Activated CD4-positive, alpha-beta T cell treated with anti-CD3 and anti-CD28 coated beads, Interleukin-2, amount 10 ng/mL, durations not matched to agents 7 days and 5 days (primary cell): ENCODE measurements at regions not wholly inside any gene's neighbourhood (a gene's known extent, or its start where the extent isn't known, plus 50 kb on each side); places are given as distances from the start of the nearest gene placed in this dataset.

ENCODE experiments used
- CTCF ChIA-PET: fragments of 350-600 bp; sonication (Branson Sonifier 250); formaldehyde crosslinking; loops from one replicate; lab custom pipeline; 2021; ENCODE audit warnings: antibody characterized with exemption; lab: Charles Lee
- POLR2A ChIA-PET: fragments of 350-600 bp; sonication (Branson Sonifier 250); formaldehyde crosslinking; loops from one replicate; lab custom pipeline; 2021; ENCODE audit warnings: antibody characterized with exemption; lab: Charles Lee
- DNase-seq: peaks from one replicate; pipeline ENCODE4 v3.0.0-alpha.2; 2020
- H3K27ac Mint-ChIP-seq: one replicate; pipeline ENCODE4 v1.8.0; 2021; ENCODE audit warnings: mild to moderate bottlenecking, moderate library complexity, mixed read lengths
- H3K27me3 Mint-ChIP-seq: one replicate; pipeline ENCODE4 v1.8.0; 2021; ENCODE audit warnings: mixed read lengths
- H3K36me3 Mint-ChIP-seq: one replicate; pipeline ENCODE4 v1.8.0; 2021; ENCODE audit warnings: low read depth, mixed read lengths
- H3K4me1 Mint-ChIP-seq: one replicate; pipeline ENCODE4 v1.8.0; 2021; ENCODE audit warnings: mixed read lengths
- H3K4me3 Mint-ChIP-seq: one replicate; pipeline ENCODE4 v1.8.0; 2021; ENCODE audit warnings: mild to moderate bottlenecking, moderate library complexity, mixed read lengths
- H3K9me3 Mint-ChIP-seq: one replicate; pipeline ENCODE4 v1.8.0; 2021; ENCODE audit warnings: mixed read lengths

DNA sequence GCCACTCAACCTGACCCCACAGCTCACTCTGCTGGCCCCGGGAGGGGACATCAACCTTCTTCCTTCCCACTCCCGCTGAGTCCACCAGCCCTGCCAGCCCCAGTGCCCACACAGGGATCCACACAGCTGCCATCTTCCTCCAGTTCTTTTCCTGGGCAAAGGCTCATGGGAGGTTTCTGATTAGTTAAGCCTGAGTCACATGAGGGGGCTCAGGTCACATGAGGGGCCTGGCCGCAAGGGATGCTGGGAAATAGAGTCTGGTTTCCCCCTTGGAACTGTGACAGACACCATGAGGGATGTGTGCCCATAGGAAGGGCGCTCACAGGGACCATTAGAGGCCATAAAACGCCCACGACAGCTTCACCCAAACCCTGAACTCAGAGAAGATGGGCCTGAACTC, 228.7 kb upstream of the SFSWAP start:
- no peaks in the 10 kb centered on the region for H3K4me1 Mint-ChIP-seq
- ChIA-PET POLR2A (no interaction called here), CTCF (no interaction called here)
- no peak for DNase-seq
- H3K27me3 Mint-ChIP-seq: no peaks in the 10 kb centered on the region
- H3K36me3 Mint-ChIP-seq: no peaks in the 10 kb centered on the region
- no peak overlapping the region for H3K4me3 Mint-ChIP-seq
- H3K9me3 Mint-ChIP-seq: no peaks in the 10 kb centered on the region
- H3K27ac Mint-ChIP-seq: no peak overlapping the region

DNA sequence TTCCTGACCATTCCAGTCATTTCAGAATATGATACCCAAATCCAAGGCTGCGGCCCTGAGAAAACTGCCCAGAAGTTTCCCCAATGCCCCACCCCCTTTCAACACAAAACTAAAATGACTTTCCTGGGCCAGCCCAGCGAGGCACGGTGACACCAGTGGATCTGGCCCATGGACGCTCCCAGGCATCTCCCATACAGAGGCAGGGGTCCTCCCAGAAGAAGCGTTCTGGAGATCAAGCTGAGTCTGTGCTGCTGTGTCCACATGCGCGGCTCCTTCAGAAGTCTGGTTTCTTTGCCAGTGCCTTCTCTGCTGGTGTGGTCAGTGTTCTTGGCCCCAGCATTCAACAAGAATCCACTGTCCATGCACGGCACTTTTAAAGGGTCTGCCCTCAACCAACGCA, 228.2 kb upstream of the SFSWAP start:
- Mint-ChIP-seq H3K27ac (no peak overlapping the region), H3K4me3 (no peak overlapping the region), H3K9me3 (no peaks in the 10 kb centered on the region), H3K4me1 (no peaks in the 10 kb centered on the region), H3K36me3 (no peaks in the 10 kb centered on the region), H3K27me3 (no peaks in the 10 kb centered on the region)
- DNase-seq: no peak
- CTCF ChIA-PET: no interaction called here
- POLR2A ChIA-PET: no interaction called here

DNA sequence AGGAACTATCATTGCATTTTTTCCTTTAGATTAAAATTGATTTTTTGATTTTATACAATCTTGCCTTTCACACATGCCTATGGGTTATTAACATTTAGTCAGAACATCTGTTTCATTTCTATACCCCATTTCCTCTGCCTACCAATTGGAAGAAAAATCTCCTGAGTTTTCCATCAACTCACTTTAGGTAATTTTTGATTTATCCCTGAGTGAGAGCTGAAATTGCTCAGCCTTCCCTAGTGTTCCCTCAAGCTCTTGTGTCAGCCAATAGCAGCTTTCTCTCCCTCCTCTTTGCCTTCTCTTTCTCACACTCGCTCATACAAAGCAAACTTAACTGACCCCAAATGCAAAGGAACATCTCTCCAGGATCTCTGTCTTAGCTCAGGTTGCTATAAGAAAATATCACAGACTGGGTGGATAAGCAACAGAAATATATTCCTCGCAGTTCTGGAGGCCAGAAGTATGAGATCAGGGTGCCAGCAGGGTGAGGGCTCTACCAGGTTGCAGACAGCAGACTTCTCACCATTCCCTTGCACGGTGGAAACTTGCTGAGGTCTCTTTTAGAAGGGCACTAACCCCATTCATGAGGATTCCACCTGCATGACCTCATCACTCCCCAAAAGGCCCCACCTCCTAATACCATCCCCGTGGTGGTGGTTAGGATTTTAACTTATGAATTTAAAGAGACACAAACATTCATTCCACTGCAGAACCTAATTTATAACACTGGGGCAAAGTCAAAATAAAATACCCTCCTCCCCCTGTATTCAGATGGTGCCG, 224.2 kb upstream of the SFSWAP start:
- no peaks in the 10 kb centered on the region for H3K36me3 Mint-ChIP-seq
- H3K4me3 Mint-ChIP-seq: no peak overlapping the region
- no peaks in the 10 kb centered on the region for H3K4me1 Mint-ChIP-seq
- H3K9me3 Mint-ChIP-seq: no peaks in the 10 kb centered on the region
- no peaks in the 10 kb centered on the region for H3K27me3 Mint-ChIP-seq
- H3K27ac Mint-ChIP-seq: no peak overlapping the region
- CTCF ChIA-PET: interaction anchor here (1.4 kb wide), 1 partner anchor 24 kb away, joined by 3 read pairs; no protein-coding TSS in a partner anchor
- DNase-seq: no peak
- POLR2A ChIA-PET: no interaction called here

DNA sequence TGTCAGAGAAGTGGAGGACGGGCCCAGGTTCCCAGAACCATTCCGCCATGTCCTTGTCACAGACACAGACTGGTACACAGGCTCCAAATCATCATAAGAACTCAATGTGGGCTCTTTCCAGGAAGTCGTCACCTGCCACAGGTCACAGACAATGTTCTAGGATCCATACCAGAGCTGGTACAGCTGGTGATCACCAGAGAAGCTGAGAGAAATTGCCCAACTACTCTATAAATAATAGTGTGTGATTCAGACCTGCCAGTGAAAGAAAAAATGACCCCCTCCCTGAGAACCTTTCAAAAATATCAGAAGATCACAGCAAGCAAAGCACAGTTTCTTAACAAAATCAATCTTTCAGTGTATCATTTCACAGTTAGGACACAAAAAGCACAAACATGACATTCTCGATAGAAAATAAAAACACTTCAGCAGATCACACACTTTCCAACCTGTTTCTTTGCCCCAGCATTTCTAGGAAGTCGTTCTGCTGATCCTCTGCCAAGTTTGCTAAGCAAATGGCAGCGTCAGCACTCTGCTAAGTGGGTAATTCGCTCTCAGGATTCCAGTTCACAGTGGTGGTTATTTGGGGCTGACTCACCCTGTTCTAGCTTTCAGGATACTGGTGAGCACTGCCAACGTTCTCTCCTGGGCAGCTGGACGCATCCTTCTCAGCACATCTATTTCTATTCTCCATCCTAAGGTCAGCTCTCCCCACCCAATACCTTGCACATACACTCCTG, 223.3 kb upstream of the SFSWAP start:
- Mint-ChIP-seq H3K9me3 (no peaks in the 10 kb centered on the region), H3K4me1 (no peaks in the 10 kb centered on the region), H3K27me3 (no peaks in the 10 kb centered on the region), H3K36me3 (no peaks in the 10 kb centered on the region), H3K4me3 (no peak overlapping the region), H3K27ac (no peak overlapping the region)
- POLR2A ChIA-PET: no interaction called here
- CTCF ChIA-PET: interaction anchor here (1.4 kb wide), 1 partner anchor 23 kb away, joined by 3 read pairs; no protein-coding TSS in a partner anchor
- DNase-seq: no peak

DNA sequence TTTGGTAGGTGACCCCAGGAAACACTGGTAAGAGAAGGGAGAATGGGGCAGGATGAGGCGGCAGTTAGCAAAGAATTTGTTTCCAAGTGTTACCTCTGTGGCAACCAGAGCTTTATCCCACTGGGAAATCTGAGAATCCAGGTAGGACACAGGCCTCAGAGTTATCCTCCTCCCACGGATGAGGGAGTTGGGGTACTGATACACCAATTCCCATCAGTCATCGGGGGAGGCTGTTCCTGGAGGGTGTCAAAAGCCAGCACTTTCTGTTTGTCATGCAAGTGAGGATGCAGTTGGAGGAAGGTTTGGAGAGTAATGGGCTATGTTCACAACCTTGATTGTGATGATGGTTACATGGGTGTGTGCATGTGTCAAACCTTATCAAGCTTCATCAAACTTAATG, 221.2 kb upstream of the SFSWAP start:
- H3K4me3 Mint-ChIP-seq: no peak overlapping the region
- no peak overlapping the region for H3K27ac Mint-ChIP-seq
- H3K4me1 Mint-ChIP-seq: no peaks in the 10 kb centered on the region
- H3K9me3 Mint-ChIP-seq: no peaks in the 10 kb centered on the region
- no peak for DNase-seq
- CTCF ChIA-PET: no interaction called here
- no peaks in the 10 kb centered on the region for H3K36me3 Mint-ChIP-seq
- no peaks in the 10 kb centered on the region for H3K27me3 Mint-ChIP-seq
- POLR2A ChIA-PET: no interaction called here

DNA sequence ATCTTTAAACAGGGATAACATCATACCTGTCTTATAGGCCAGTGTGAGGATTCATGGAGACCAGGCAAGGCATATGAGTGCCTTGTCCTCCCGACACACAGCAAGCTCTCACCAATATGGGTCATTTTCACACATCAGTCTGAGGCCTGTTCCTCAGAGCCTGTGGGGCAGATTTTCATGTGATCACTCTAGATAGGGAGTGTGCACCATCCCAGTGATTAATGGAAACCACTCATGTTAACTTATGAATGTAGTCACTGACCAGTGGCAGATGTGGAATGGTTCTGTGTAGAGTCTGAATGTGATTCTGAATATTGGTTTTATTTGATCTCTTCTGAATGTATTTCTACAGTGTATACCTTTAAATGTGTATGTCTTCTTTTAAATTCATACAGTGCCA, 219.7 kb upstream of the SFSWAP start:
- no peaks in the 10 kb centered on the region for H3K36me3 Mint-ChIP-seq
- H3K27me3 Mint-ChIP-seq: no peaks in the 10 kb centered on the region
- H3K27ac Mint-ChIP-seq: no peak overlapping the region
- H3K4me3 Mint-ChIP-seq: no peak overlapping the region
- ChIA-PET POLR2A (no interaction called here), CTCF (interaction anchor here (1.0 kb wide), 1 partner anchor 8 kb away, joined by 3 read pairs; no protein-coding TSS in a partner anchor)
- DNase-seq: no peak
- H3K9me3 Mint-ChIP-seq: no peaks in the 10 kb centered on the region
- no peaks in the 10 kb centered on the region for H3K4me1 Mint-ChIP-seq

DNA sequence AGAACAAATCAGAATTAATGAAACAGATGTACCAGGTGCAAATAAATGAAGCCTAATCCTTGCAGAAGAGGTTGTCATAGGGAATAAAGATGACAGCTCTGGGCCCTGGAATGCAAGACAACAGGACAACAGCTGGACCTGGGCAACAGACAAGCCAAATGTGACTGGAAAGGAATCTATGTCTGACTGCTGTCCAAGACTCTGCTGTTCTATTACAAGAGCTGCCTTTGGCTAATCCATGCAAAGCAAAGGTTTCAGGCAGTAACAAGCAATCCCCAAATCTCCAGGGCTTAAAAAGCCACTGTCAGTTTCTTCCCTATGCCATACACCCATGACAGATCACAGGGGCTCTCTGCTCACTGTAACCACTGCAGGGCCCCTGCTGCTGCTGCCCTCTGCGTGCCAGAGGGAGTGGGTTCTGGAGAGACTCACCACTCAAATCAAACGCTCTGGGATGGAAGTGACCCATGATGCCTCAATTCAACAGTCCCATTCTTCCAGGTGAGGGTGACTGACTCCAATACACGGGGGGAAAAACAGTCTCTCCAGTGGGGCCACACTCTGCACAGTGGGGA, 218.9 kb upstream of the SFSWAP start:
- ChIA-PET CTCF (interaction anchor here (0.6 kb wide), 1 partner anchor 234 kb away, joined by 5 read pairs; no protein-coding TSS in a partner anchor), POLR2A (no interaction called here)
- Mint-ChIP-seq H3K4me3 (no peak overlapping the region), H3K27ac (no peak overlapping the region), H3K9me3 (no peaks in the 10 kb centered on the region), H3K4me1 (no peaks in the 10 kb centered on the region), H3K36me3 (no peaks in the 10 kb centered on the region), H3K27me3 (no peaks in the 10 kb centered on the region)
- DNase-seq: no peak

DNA sequence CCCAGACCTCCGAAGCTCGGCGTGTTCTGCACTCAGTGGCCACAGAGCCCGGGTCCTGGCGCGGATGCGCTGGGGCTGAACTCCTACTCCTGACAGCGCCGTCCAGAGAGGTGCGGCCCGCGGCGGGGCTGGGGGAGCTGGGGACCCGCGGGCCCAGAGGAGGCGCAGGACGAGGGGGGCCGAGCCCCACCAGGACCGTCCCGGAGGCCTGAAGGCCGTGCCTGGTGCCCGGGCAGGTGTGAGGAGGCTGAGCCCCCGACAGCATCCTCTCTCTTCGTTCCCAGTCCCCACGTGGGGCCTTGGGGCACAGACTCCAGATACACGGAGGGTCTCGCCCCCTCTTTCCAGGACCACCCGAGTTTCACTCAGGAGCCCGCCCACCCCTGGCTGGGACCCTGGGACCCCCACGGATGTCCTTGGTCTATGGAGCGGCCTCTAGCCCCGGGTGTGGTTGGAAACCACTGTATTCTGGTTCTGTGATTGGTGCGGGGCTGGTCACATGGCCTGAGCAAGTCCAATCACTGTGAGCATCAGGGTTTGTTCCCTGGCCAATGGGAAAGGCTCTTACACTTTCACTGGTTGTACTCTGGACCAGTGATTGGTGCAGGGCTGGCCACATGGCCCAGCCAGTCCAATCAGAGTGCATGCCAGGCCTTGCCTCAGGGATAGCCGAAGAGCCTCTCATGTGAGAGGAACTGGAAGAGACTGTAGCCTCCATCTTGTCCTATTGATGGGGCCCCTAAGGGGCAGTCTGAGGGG, 217.6 kb upstream of the SFSWAP start:
- Mint-ChIP-seq H3K4me3 (no peak overlapping the region), H3K27ac (no peak overlapping the region), H3K4me1 (no peaks in the 10 kb centered on the region), H3K9me3 (no peaks in the 10 kb centered on the region), H3K27me3 (no peaks in the 10 kb centered on the region), H3K36me3 (no peaks in the 10 kb centered on the region)
- ChIA-PET POLR2A (no interaction called here), CTCF (interaction anchor here (1.0 to 1.3 kb wide), 2 partner anchors 17 to 214 kb away, joined by 3 read pairs; no protein-coding TSS in a partner anchor)
- no peak for DNase-seq

DNA sequence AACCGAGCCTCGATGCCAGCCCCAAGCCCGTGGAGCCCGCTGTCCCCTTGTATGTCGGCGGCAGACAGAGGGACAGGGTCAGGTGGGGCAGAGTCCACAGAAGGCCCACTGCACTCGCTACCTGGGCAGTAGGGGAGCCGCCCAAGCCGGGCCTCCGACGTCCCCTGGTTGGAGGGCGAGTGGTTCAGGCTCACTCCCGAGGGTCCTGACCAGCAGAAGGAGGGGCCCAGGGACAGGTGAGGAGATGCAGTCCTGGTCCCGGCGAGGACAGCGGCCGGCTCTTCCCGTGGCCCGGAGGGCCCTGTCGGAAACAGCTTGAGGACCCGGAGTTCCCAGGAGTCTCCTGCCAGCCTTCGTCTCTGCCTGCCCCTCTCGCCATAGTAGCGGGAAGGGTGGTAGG, 216.7 kb upstream of the SFSWAP start:
- CTCF ChIA-PET: interaction anchor here (1.0 to 1.3 kb wide), 2 partner anchors 16 to 215 kb away, joined by 3 read pairs; no protein-coding TSS in a partner anchor
- POLR2A ChIA-PET: no interaction called here
- Mint-ChIP-seq H3K27me3 (no peaks in the 10 kb centered on the region), H3K9me3 (no peaks in the 10 kb centered on the region), H3K36me3 (no peaks in the 10 kb centered on the region), H3K27ac (no peak overlapping the region), H3K4me1 (peaks cover 1% of the 10 kb centered on the region), H3K4me3 (no peak overlapping the region)
- no peak for DNase-seq

DNA sequence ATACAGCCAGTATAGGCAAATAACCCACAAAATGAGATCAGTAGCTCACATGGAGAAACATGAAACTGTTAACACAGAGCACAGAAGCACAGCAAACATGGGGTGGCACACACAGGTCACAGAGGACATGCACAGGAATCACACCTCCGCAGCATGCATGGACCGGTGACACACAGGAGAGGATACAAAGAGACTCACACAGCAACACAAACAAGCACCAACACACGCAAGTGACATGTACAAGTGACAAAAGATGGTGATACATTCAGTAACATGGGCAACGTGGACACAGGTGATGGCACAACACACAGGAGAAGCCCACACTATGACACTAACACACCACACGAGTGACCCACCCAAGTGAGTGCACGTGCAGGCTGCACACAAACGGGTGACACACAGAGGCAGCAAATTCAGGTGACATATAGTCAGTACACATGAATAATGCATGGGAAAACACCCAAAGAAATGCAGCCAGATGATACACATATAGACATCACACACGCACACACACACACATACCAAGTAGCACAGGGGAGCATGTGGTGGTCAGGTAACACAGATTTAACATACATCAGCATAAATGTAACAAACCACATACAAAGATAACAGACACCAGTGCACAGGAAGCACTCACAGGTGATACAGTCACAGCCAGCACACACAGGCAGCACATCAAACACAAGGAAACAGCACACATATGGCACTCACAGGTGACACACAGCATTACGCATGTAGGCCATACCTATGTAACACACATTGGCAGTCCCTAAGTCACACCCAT, 216.0 kb upstream of the SFSWAP start:
- Mint-ChIP-seq H3K4me1 (peaks cover 6% of the 10 kb centered on the region), H3K4me3 (no peak overlapping the region), H3K27me3 (no peaks in the 10 kb centered on the region), H3K9me3 (no peaks in the 10 kb centered on the region), H3K36me3 (no peaks in the 10 kb centered on the region), H3K27ac (no peak overlapping the region)
- no peak for DNase-seq
- CTCF ChIA-PET: interaction anchor here (1.3 kb wide), 1 partner anchor 216 kb away, joined by 3 read pairs; no protein-coding TSS in a partner anchor
- POLR2A ChIA-PET: no interaction called here

DNA sequence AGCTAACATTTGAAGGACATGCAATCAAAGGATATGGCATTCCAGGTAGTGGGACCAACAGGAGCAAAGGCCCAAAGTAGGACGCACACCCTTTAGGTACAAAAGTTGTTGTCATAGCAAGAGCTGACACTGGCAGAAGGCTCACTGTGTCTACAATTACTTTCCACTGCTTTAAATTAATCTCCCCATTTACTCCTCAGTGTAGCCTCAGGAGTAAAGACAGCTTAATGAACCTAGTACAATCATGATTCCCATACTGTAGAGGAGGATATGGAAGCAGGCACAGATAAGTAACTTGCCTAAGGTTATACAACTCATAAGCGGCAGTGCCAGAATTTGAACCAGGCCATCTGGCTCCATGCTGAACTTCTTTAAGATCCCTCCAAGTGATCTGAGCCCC, 212.9 kb upstream of the SFSWAP start:
- H3K4me1 Mint-ChIP-seq: peaks cover 6% of the 10 kb centered on the region
- no peak overlapping the region for H3K27ac Mint-ChIP-seq
- CTCF ChIA-PET: no interaction called here
- no peak overlapping the region for H3K4me3 Mint-ChIP-seq
- no peak for DNase-seq
- H3K27me3 Mint-ChIP-seq: no peaks in the 10 kb centered on the region
- H3K36me3 Mint-ChIP-seq: no peaks in the 10 kb centered on the region
- POLR2A ChIA-PET: no interaction called here
- H3K9me3 Mint-ChIP-seq: no peaks in the 10 kb centered on the region
